NCI-H2227 (cell line): ENCODE measurements at regions not wholly inside any gene's neighbourhood (a gene's known extent, or its start where the extent isn't known, plus 50 kb on each side); places are given as distances from the start of the nearest gene placed in this dataset.
A peak's percentile ranks its signal among the peaks of the same experiment; 100 is the strongest.
"Not testable (repeated sequence)": the region's sequence is repeated elsewhere in the genome, so short reads cannot be mapped to it uniquely, and the experiment has no call there.

Source experiments
- DNase-seq: peaks from one replicate; lab custom pipeline; 2025; ENCODE audit not compliant: unreplicated experiment; lab: John Stamatoyannopoulos, UW

GRCh38 chr1:94362466-94363058 lies 55.6 kb upstream of the ABCD3 start:
- no peak for DNase-seq

GRCh38 chr1:94358630-94359599 lies 59.3 kb upstream of the ABCD3 start:
- no peak for DNase-seq

GRCh38 chr1:94357661-94358060 lies 60.5 kb upstream of the ABCD3 start:
- no peak for DNase-seq

- no peak for DNase-seq
These were observed 62.7 kb upstream of the ABCD3 start for GRCh38 chr1:94355485-94355980.

GRCh38 chr1:94351481-94351880 lies 66.7 kb upstream of the ABCD3 start:
- DNase-seq = no peak

GRCh38 chr1:94350350-94350924 lies 67.8 kb upstream of the ABCD3 start:
- no peak for DNase-seq

- DNase-seq = no peak
These were observed 68.3 kb upstream of the ABCD3 start for GRCh38 chr1:94349853-94350252.

- not testable (repeated sequence) for DNase-seq
These were observed 69.8 kb upstream of the ABCD3 start for GRCh38 chr1:94348386-94348785.

GRCh38 chr1:94345148-94345721 lies 73.0 kb upstream of the ABCD3 start:
- DNase-seq = no peak

GRCh38 chr1:94342416-94342815 lies 75.8 kb upstream of the ABCD3 start:
- DNase-seq = no peak

- DNase-seq = no peak
These were observed 78.8 kb upstream of the ABCD3 start for GRCh38 chr1:94339206-94339927.

- DNase-seq = no peak
These were observed 81.2 kb upstream of the ABCD3 start for GRCh38 chr1:94336991-94337390.

- peak; percentile 80 for DNase-seq
These were observed 82.2 kb upstream of the ABCD3 start for GRCh38 chr1:94335950-94336349.

GRCh38 chr1:94335447-94335846 lies 82.7 kb upstream of the ABCD3 start:
- no peak for DNase-seq

GRCh38 chr1:94334764-94335163 lies 83.4 kb upstream of the ABCD3 start:
- no peak for DNase-seq

- no peak for DNase-seq
These were observed 85.2 kb upstream of the ABCD3 start for GRCh38 chr1:94332952-94333351.

- no peak for DNase-seq
These were observed 85.7 kb upstream of the ABCD3 start for GRCh38 chr1:94332516-94332915.

- no peak for DNase-seq
These were observed 88.2 kb upstream of the ABCD3 start for GRCh38 chr1:94329986-94330385.

GRCh38 chr1:94329276-94329675 lies 88.9 kb upstream of the ABCD3 start:
- DNase-seq = no peak

GRCh38 chr1:94327001-94327690 lies 89.8 kb upstream of the ARHGAP29 start:
- peak; percentile 9 for DNase-seq
